ENCODE measurements at regions not wholly inside any gene's neighbourhood (a gene's known extent, or its start where the extent isn't known, plus 50 kb on each side); places are given as distances from the start of the nearest gene placed in this dataset.
A peak's percentile ranks its signal among the peaks of the same experiment; 100 is the strongest.
"Not testable (repeated sequence)": the region's sequence is repeated elsewhere in the genome, so short reads cannot be mapped to it uniquely, and the experiment has no call there.

DNA sequence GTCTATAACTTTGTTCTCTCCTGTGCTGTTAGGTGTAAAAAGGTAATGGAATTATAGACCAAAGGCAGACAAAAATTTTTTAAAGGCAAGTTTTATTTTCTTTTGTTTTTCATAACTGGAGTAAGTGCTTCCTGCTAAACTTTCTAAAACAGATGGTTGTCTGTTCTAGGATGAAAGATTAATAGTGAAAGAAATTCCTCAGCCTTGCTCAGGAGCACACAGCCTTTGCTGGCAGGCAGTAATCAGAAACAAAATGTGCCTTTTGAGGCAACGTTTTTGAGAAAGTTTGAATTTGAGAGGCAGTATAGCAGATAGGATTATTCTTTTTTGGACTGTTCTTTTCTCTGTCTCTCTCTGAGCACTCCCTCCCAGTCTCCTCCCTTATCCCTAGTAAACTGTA, 2749.5 kb downstream of the PCDH9 start:
- DNase-seq (ENCODE audit: low read depth, low spot score): no peak
- CTCF ChIA-PET: no interaction called here

DNA sequence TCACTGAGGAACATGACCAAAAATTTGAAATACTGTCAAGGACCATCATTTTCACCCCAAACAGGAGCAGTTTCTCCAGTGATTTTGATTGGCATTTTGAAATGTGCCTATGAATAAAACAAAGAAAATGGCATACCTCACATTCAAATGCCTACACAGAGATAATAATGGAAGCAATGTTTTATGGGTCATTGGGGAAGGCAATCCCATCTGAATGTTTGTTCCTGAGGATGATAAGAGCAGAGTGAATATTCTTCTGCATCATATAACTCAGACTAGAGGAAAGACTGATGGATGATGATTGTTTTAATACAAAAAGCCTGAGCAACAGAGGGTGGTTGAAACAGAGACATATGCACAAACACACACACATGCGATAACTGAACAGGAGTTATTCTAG, 2749.9 kb downstream of the PCDH9 start:
- Histone ChIP-seq H3K27ac (ENCODE audit: low read depth, low read length) (no peak overlapping the region), H3K4me3 (ENCODE audit: low read depth, low read length) (no peak overlapping the region), H3K27me3 (ENCODE audit: control insufficient read depth, insufficient read depth, low read length) (no peaks in the 10 kb centered on the region), H3K9me3 (ENCODE audit: control insufficient read depth, insufficient read depth, low read length) (no peaks in the 10 kb centered on the region)
- TF ChIP-seq, protein P1, sequence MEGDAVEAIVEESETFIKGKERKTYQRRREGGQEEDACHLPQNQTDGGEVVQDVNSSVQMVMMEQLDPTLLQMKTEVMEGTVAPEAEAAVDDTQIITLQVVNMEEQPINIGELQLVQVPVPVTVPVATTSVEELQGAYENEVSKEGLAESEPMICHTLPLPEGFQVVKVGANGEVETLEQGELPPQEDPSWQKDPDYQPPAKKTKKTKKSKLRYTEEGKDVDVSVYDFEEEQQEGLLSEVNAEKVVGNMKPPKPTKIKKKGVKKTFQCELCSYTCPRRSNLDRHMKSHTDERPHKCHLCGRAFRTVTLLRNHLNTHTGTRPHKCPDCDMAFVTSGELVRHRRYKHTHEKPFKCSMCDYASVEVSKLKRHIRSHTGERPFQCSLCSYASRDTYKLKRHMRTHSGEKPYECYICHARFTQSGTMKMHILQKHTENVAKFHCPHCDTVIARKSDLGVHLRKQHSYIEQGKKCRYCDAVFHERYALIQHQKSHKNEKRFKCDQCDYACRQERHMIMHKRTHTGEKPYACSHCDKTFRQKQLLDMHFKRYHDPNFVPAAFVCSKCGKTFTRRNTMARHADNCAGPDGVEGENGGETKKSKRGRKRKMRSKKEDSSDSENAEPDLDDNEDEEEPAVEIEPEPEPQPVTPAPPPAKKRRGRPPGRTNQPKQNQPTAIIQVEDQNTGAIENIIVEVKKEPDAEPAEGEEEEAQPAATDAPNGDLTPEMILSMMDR (IDR thresholded peaks at IDR 0.05; ENCODE audit: low read depth, low read length): no peak
- POLR2A ChIA-PET: no interaction called here
- DNase-seq (ENCODE audit: low read depth, low spot score): no peak
- CTCF ChIA-PET: no interaction called here

More for the DNA sequence above, 2749.5 kb downstream of the PCDH9 start:
- POLR2A ChIA-PET: no interaction called here
- Histone ChIP-seq H3K4me3 (ENCODE audit: low read depth, low read length) (no peak overlapping the region), H3K27me3 (ENCODE audit: control insufficient read depth, insufficient read depth, low read length) (no peaks in the 10 kb centered on the region), H3K9me3 (ENCODE audit: control insufficient read depth, insufficient read depth, low read length) (no peaks in the 10 kb centered on the region), H3K27ac (ENCODE audit: low read depth, low read length) (no peak overlapping the region)
- TF ChIP-seq, protein P1 (IDR thresholded peaks at IDR 0.05; ENCODE audit: low read depth, low read length): no peak

DNA sequence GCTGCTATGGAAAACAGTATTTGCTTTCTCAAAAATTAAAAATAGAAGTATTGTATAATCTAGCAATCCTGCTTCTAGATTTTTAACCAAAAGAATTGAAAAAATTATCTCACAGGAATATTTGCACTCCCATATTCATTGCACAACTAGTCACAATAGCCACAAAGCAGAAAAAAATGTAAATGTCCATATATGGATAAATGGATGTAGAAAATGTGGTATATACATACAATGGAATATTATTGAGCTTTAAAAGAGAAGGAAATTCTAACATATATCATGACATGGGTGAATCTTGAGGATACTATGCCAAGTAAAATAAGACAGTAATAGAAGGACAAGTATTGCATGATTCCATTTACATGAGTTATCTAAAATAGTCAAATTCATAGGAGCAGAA, 2753.0 kb downstream of the PCDH9 start:
- H3K4me3 ChIP-seq (ENCODE audit: low read depth, low read length): no peak overlapping the region
- no peaks in the 10 kb centered on the region for H3K27me3 ChIP-seq (ENCODE audit: control insufficient read depth, insufficient read depth, low read length)
- no peak overlapping the region for H3K27ac ChIP-seq (ENCODE audit: low read depth, low read length)
- ChIA-PET POLR2A (no interaction called here), CTCF (no interaction called here)
- TF ChIP-seq, protein P1 (IDR thresholded peaks at IDR 0.05; ENCODE audit: low read depth, low read length): no peak
- no peak for DNase-seq (ENCODE audit: low read depth, low spot score)
- H3K9me3 ChIP-seq (ENCODE audit: control insufficient read depth, insufficient read depth, low read length): no peaks in the 10 kb centered on the region

DNA sequence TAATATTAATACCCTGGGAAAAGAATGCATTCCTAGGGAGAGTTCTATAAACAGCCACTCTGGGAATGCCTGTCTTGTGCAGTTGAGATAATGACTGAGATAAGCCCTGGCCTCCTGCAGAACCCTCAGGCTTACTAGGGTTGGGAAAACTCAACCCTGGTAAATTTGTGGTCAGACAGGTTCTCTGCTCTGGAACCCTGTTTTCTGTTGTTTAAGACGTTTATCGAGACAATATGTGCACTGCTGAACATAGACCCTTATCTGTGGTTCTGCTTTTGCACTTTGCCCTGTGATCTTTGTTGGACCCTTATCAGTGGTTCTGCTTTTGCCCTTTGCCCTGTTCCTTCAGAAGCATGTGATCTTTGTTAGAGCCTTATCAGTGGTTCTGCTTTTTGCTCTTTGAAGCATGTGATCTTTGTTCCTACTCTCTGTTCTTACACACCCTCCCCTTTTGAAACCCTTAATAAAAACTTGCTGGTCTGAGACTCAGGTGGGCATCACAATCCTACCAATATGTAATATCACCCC, 2754.0 kb downstream of the PCDH9 start:
- H3K4me3 ChIP-seq (ENCODE audit: low read depth, low read length); DNase-seq (ENCODE audit: low read depth, low spot score); POLR2A ChIA-PET; H3K9me3 ChIP-seq (ENCODE audit: control insufficient read depth, insufficient read depth, low read length); CTCF ChIA-PET; H3K27me3 ChIP-seq (ENCODE audit: control insufficient read depth, insufficient read depth, low read length); H3K27ac ChIP-seq (ENCODE audit: low read depth, low read length): not testable (repeated sequence)

DNA sequence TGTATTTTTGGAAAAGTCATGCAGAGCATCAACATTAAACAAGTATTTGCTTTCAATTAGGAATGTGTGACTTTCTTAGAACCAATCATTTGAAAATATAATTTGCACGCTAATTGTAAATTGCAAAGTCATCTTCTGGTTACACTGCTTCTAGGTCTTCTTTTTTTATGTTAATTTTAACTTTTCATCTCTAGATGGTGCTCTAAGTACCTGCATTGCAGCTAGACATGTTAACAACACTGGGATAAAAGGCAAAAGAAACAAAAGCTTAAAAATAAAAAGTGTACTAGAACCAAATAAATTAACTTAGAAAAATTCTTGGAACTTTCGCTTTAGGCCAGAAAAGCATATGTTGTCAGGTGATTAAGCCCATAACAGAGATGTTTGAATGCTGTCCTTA, 2758.2 kb downstream of the PCDH9 start:
- TF ChIP-seq, protein P1 (IDR thresholded peaks at IDR 0.05; ENCODE audit: low read depth, low read length): peak; percentile 67
- Histone ChIP-seq H3K27me3 (ENCODE audit: control insufficient read depth, insufficient read depth, low read length) (no peaks in the 10 kb centered on the region), H3K27ac (ENCODE audit: low read depth, low read length) (no peak overlapping the region), H3K9me3 (ENCODE audit: control insufficient read depth, insufficient read depth, low read length) (no peaks in the 10 kb centered on the region), H3K4me3 (ENCODE audit: low read depth, low read length) (no peak overlapping the region)
- peak; percentile 11 for DNase-seq (ENCODE audit: low read depth, low spot score)
- CTCF ChIA-PET: interaction anchor here (0.7 to 2.5 kb wide), 13 partner anchors 14 to 1797 kb away, joined by 3 to 42 read pairs (median 3); no protein-coding TSS in a partner anchor
- POLR2A ChIA-PET: no interaction called here

DNA sequence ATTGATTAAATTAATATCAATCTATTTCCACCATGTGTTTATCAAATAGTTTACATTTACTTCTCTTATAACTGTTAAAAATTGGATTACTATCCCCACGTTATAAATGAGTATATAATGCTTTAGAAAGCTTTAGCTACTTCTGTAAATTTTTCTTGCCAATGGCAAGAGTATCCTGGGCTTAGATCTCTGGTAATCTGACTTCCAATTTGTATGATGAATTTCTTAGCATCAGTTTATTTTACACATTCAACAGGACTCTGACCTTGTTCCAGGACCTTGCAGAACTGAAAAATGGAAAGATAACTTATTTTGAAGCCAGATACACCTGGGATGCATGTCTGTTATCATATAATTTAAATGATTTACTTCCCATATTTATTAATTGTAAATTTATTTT, 2759.4 kb downstream of the PCDH9 start:
- no peak overlapping the region for H3K27ac ChIP-seq (ENCODE audit: low read depth, low read length)
- no peaks in the 10 kb centered on the region for H3K9me3 ChIP-seq (ENCODE audit: control insufficient read depth, insufficient read depth, low read length)
- TF ChIP-seq, protein P1 (IDR thresholded peaks at IDR 0.05; ENCODE audit: low read depth, low read length): no peak
- CTCF ChIA-PET: interaction anchor here (0.9 to 2.5 kb wide), 2 partner anchors 33 to 1167 kb away, joined by 3 to 42 read pairs; no protein-coding TSS in a partner anchor
- no peaks in the 10 kb centered on the region for H3K27me3 ChIP-seq (ENCODE audit: control insufficient read depth, insufficient read depth, low read length)
- H3K4me3 ChIP-seq (ENCODE audit: low read depth, low read length): no peak overlapping the region
- DNase-seq (ENCODE audit: low read depth, low spot score): no peak
- POLR2A ChIA-PET: no interaction called here

Measured in AG04450 (cell line).